PC-9 (cell line): ENCODE measurements at regions not wholly inside any gene's neighbourhood (a gene's known extent, or its start where the extent isn't known, plus 50 kb on each side); places are given as distances from the start of the nearest gene placed in this dataset.

Experiments
- BruUV-seq: library from RNA; stranded (reverse); fragments of 400-500 nt; replicated peaks from 2 replicates; lab custom pipeline; 2021; lab: Mats Ljungman, UMichigan
- CTCF ChIA-PET: fragments of 300-600 bp; sonication (Branson Sonifier 250); formaldehyde crosslinking; loops from one replicate; lab custom pipeline; 2022; ENCODE audit warnings: antibody characterized with exemption; lab: Charles Lee
- POLR2A ChIA-PET: fragments of 300-600 bp; sonication (Branson Sonifier 250); formaldehyde crosslinking; loops from one replicate; lab custom pipeline; 2022; ENCODE audit warnings: antibody characterized with exemption; ENCODE audit not compliant: unreplicated experiment; lab: Charles Lee
- DNase-seq, 2 experiments: peaks; one replicate each; pipeline versions ENCODE4 v3.0.0 to v3.0.0-alpha.2; 2015 to 2022; ENCODE audit warnings: mixed read lengths in 1 of 2
- H2AFZ ChIP-seq: fragments of 200-600 bp; sonication (generic); 2 replicates; pipeline ENCODE4 v1.8.1; 2017; ENCODE audit warnings: antibody characterized with exemption
- H3F3A ChIP-seq: fragments of 200-600 bp; sonication (generic); 2 replicates; pipeline ENCODE4 v1.8.1; 2017; ENCODE audit warnings: antibody characterized with exemption, mild to moderate bottlenecking, low read depth; ENCODE audit not compliant: insufficient read depth
- H3K27ac ChIP-seq: fragments of 200-600 bp; sonication (generic); 2 replicates; pipeline ENCODE4 v1.6.1; 2016; ENCODE audit warnings: mixed run types
- H3K27me3 ChIP-seq: fragments of 200-600 bp; sonication (generic); 2 replicates; pipeline ENCODE4 v1.6.1; 2016; ENCODE audit warnings: low read depth, mixed run types; ENCODE audit not compliant: insufficient read depth
- H3K36me3 ChIP-seq: fragments of 200-600 bp; sonication (generic); 2 replicates; pipeline ENCODE4 v1.6.1; 2016; ENCODE audit warnings: low read depth, mixed run types
- H3K4me1 ChIP-seq: fragments of 200-600 bp; sonication (generic); replicated peaks from 2 replicates; pipeline ENCODE4 v1.6.1; 2016; ENCODE audit warnings: mixed run types; ENCODE audit not compliant: insufficient read depth
- H3K4me2 ChIP-seq: fragments of 200-600 bp; sonication (generic); 2 replicates; pipeline ENCODE4 v1.6.1; 2017; ENCODE audit warnings: mixed run types
- H3K4me3 ChIP-seq: fragments of 200-600 bp; sonication (generic); 2 replicates; pipeline ENCODE4 v1.6.1; 2016; ENCODE audit warnings: mixed run types
- H3K79me2 ChIP-seq: fragments of 200-600 bp; sonication (generic); 2 replicates; pipeline ENCODE4 v1.6.1; 2017; ENCODE audit warnings: low read depth, mixed run types
- H3K9me2 ChIP-seq: fragments of 200-600 bp; sonication (generic); 2 replicates; pipeline ENCODE4 v1.8.1; 2017; ENCODE audit warnings: mild to moderate bottlenecking; ENCODE audit not compliant: insufficient read depth
- H3K9me3 ChIP-seq: fragments of 200-600 bp; sonication (generic); 2 replicates; pipeline ENCODE4 v1.8.1; 2016; ENCODE audit warnings: low read depth; ENCODE audit not compliant: insufficient read depth
- H4K20me1 ChIP-seq: fragments of 200-600 bp; sonication (generic); 2 replicates; pipeline ENCODE4 v1.8.1; 2017; ENCODE audit not compliant: insufficient read depth
- EZH2 ChIP-seq: fragments of 200-600 bp; sonication (generic); IDR thresholded peaks from 2 replicates; pipeline ENCODE4 v1.8.0; 2017; ENCODE audit warnings: antibody characterized with exemption, low read depth
- intact Hi-C: fragments of 100-400 bp; cut with micrococcal nuclease; formaldehyde crosslinking; loops from one replicate; pipeline ENCODE4 v1.10.0; 2022; ENCODE audit not compliant: unreplicated experiment
- TF ChIP-seq, protein P1 (sequence below): fragments of 200-600 bp; sonication (generic); conservative IDR thresholded peaks from 2 replicates; pipeline ENCODE4 v1.6.1; 2017; ENCODE audit warnings: mixed run types, antibody characterized with exemption, mild to moderate bottlenecking, moderate library complexity

DNA sequence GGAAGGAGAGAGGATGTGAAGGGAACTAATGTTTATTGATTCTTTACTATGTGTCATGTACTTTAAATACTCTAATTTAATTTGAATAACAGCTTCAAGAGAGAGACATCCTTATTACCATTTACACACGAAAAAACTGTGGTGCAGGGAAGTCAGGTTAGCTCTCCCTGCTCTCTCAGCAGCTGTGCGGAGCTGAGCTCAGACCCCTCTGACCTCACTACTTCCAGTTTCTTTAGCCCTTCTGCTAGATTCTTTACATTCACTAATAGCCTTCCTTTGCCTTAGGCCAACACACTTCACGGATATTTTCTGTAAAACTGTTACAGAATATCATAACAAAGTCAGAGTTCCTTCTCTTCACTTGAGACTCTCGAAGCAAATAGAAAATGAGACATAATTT, 131.3 kb upstream of the ARRDC3 start:
- intact Hi-C loops, result no loop called here
- Histone ChIP-seq H4K20me1 (no peaks in the 10 kb centered on the region), H3K27me3 (no peaks in the 10 kb centered on the region), H3K27ac (no peak overlapping the region), H3K9me2 (no peaks in the 10 kb centered on the region), H3K9me3 (no peaks in the 10 kb centered on the region; the same call in 1 of the 2 replicates), H3K36me3 (no peaks in the 10 kb centered on the region), H3K4me2 (no peak overlapping the region), H3F3A (no peaks in the 10 kb centered on the region), H3K4me1 (no peaks in the 10 kb centered on the region), H2AFZ (no peak overlapping the region), H3K79me2 (no peaks in the 10 kb centered on the region), H3K4me3 (no peak overlapping the region)
- ChIA-PET CTCF (no interaction called here), POLR2A (interaction anchor here (0.7 kb wide), 1 partner anchor 471 kb away, joined by 4 read pairs; no protein-coding TSS in a partner anchor)
- no peak for TF ChIP-seq EZH2
- TF ChIP-seq, protein P1, sequence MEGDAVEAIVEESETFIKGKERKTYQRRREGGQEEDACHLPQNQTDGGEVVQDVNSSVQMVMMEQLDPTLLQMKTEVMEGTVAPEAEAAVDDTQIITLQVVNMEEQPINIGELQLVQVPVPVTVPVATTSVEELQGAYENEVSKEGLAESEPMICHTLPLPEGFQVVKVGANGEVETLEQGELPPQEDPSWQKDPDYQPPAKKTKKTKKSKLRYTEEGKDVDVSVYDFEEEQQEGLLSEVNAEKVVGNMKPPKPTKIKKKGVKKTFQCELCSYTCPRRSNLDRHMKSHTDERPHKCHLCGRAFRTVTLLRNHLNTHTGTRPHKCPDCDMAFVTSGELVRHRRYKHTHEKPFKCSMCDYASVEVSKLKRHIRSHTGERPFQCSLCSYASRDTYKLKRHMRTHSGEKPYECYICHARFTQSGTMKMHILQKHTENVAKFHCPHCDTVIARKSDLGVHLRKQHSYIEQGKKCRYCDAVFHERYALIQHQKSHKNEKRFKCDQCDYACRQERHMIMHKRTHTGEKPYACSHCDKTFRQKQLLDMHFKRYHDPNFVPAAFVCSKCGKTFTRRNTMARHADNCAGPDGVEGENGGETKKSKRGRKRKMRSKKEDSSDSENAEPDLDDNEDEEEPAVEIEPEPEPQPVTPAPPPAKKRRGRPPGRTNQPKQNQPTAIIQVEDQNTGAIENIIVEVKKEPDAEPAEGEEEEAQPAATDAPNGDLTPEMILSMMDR, result no peak
- no peak for DNase-seq
- BruUV-seq, result no TSS peak

DNA sequence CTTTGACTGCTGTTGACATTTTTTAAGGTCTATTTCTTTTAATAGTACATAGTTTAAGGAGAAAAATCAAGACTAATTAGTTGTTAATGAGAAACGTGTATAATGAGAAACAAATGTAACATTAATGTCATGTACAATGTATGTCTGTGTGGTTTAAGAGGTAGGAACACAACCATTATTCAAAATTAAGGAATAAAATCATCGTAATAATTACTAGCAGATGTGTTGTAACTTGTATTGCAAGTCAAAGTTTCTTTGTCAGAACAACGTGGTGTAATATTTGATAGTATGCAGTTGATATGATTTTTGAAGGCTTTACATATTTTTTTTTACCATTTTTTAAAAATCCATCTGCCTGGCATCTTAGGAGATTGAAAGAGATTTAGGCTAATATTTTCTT, 120.2 kb upstream of the ARRDC3 start:
- ChIA-PET POLR2A (no interaction called here), CTCF (no interaction called here)
- no TSS peak for BruUV-seq
- no peak for TF ChIP-seq EZH2
- TF ChIP-seq, protein P1, result no peak
- Histone ChIP-seq H3K4me3 (no peak overlapping the region), H4K20me1 (no peaks in the 10 kb centered on the region), H3K4me1 (no peaks in the 10 kb centered on the region), H3K9me2 (no peaks in the 10 kb centered on the region), H3K4me2 (no peak overlapping the region), H2AFZ (no peak overlapping the region), H3F3A (no peaks in the 10 kb centered on the region), H3K27ac (no peak overlapping the region), H3K9me3 (no peaks in the 10 kb centered on the region), H3K27me3 (no peaks in the 10 kb centered on the region), H3K36me3 (no peaks in the 10 kb centered on the region), H3K79me2 (no peaks in the 10 kb centered on the region)
- intact Hi-C loops, result loop anchor here (5.0 kb wide), 1 partner anchor 804 kb away; no protein-coding TSS in a partner anchor
- no peak for DNase-seq

DNA sequence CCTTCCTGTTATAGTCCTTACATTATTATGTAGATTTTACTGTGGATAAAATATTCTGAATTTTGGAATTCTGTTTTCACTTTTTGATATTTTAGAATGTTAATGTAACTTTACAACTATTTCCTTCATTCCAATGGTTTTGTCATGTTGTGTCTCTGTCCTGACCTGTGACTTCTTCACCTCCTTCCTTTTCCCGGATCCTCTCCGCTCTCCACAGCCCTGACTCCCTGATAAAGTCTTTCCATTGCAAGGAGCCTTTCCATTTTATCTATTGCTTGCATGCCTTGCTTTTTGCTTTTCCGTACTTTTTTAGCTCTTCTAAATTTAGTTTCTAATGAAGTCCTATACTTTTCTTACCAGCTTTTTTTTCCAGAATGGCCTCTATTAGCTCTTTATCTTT, 117.6 kb upstream of the ARRDC3 start:
- TF ChIP-seq, protein P1, result no peak
- no peak for TF ChIP-seq EZH2
- H3K79me2 ChIP-seq, result no peaks in the 10 kb centered on the region
- no peak overlapping the region for H3K27ac ChIP-seq
- H3K9me3 ChIP-seq, result no peaks in the 10 kb centered on the region
- no peaks in the 10 kb centered on the region for H3K4me1 ChIP-seq
- no peak for DNase-seq
- no TSS peak for BruUV-seq
- no peaks in the 10 kb centered on the region for H3K36me3 ChIP-seq
- ChIA-PET POLR2A (no interaction called here), CTCF (interaction anchor here (0.7 kb wide), 1 partner anchor 1513 kb away, joined by 4 read pairs; no protein-coding TSS in a partner anchor)
- no peak overlapping the region for H3K4me3 ChIP-seq
- H3K9me2 ChIP-seq, result no peaks in the 10 kb centered on the region
- no peak overlapping the region for H3K4me2 ChIP-seq
- H3F3A ChIP-seq, result no peaks in the 10 kb centered on the region
- H4K20me1 ChIP-seq, result no peaks in the 10 kb centered on the region
- no peak overlapping the region for H2AFZ ChIP-seq
- no peaks in the 10 kb centered on the region for H3K27me3 ChIP-seq
- intact Hi-C loops, result loop anchor here (5.0 kb wide), 1 partner anchor 807 kb away; no protein-coding TSS in a partner anchor
